Activated naive CD4-positive, alpha-beta T cell treated with Interleukin-2 at 50 U/mL for 16 hours (primary cell): ENCODE measurements at regions not wholly inside any gene's neighbourhood (a gene's known extent, or its start where the extent isn't known, plus 50 kb on each side); places are given as distances from the start of the nearest gene placed in this dataset.

ENCODE experiments used
- DNase-seq: peaks from one replicate; pipeline ENCODE4 v3.0.0-alpha.2; 2020

- no peak for DNase-seq
Observed at GRCh38 chr13:78420814-78421213, 182.5 kb downstream of the POU4F1 start.

GRCh38 chr13:78413887-78414553 lies 189.3 kb downstream of the POU4F1 start:
- DNase-seq = no peak

- DNase-seq = no peak
Observed at GRCh38 chr13:78410847-78411246, 192.5 kb downstream of the POU4F1 start.

GRCh38 chr13:78410164-78410563 lies 193.2 kb downstream of the POU4F1 start:
- no peak for DNase-seq

- no peak for DNase-seq
Observed at GRCh38 chr13:78409172-78409571, 194.2 kb downstream of the POU4F1 start.

GRCh38 chr13:78404846-78405360 lies 198.4 kb downstream of the POU4F1 start:
- DNase-seq = no peak

GRCh38 chr13:78402708-78403400 lies 200.5 kb downstream of the POU4F1 start:
- DNase-seq = no peak

- DNase-seq = no peak
Observed at GRCh38 chr13:78401873-78402707, 201.3 kb downstream of the POU4F1 start.

- DNase-seq = no peak
Observed at GRCh38 chr13:78398743-78399410, 204.5 kb downstream of the POU4F1 start.

- DNase-seq = no peak
Observed at GRCh38 chr13:78393286-78394142, 209.8 kb downstream of the POU4F1 start.

GRCh38 chr13:78383899-78384298 lies 219.5 kb downstream of the POU4F1 start:
- no peak for DNase-seq

- DNase-seq = no peak
Observed at GRCh38 chr13:78383071-78383484, 220.3 kb downstream of the POU4F1 start.

GRCh38 chr13:78382491-78382890 lies 220.9 kb downstream of the POU4F1 start:
- no peak for DNase-seq

GRCh38 chr13:78376822-78377221 lies 226.5 kb downstream of the POU4F1 start:
- no peak for DNase-seq

GRCh38 chr13:78376033-78376432 lies 227.3 kb downstream of the POU4F1 start:
- DNase-seq = no peak

- DNase-seq = no peak
Observed at GRCh38 chr13:78372581-78372980, 230.8 kb downstream of the POU4F1 start.

GRCh38 chr13:78370231-78370630 lies 233.1 kb downstream of the POU4F1 start:
- DNase-seq = no peak

- no peak for DNase-seq
Observed at GRCh38 chr13:78364711-78365110, 238.6 kb downstream of the POU4F1 start.

GRCh38 chr13:78341032-78341431 lies 262.3 kb downstream of the POU4F1 start:
- DNase-seq = no peak

GRCh38 chr13:78339927-78340326 lies 263.4 kb downstream of the POU4F1 start:
- no peak for DNase-seq

- no peak for DNase-seq
Observed at GRCh38 chr13:78334059-78334458, 269.3 kb downstream of the POU4F1 start.

GRCh38 chr13:78326633-78327032 lies 276.7 kb downstream of the POU4F1 start:
- DNase-seq = no peak
